A549 (cell line): ENCODE measurements at regions not wholly inside any gene's neighbourhood (a gene's known extent, or its start where the extent isn't known, plus 50 kb on each side); places are given as distances from the start of the nearest gene placed in this dataset.

ENCODE experiments used
- ATAC-seq, 2 experiments: fragments of 200-7000 bp in 1 of 2; fragments of >200 bp in 1 of 2; cut with Nextera tagmentation in 1 of 2; cut with Tn5 transposase in 1 of 2; 3 replicates each; pipeline versions ENCODE4 v1.8.0 to v1.9.1; 2018 to 2020; ENCODE audit warnings: mild to moderate bottlenecking in 1 of 2, moderate library complexity in 1 of 2
- CTCF ChIA-PET: fragments of 300-600 bp; sonication (Branson Sonifier 250); formaldehyde crosslinking; extraction: SDS; loops from one replicate; lab custom pipeline; 2021; ENCODE audit warnings: antibody characterized with exemption, inconsistent platforms; lab: Yijun Ruan, JAX
- POLR2A ChIA-PET: fragments of 350-600 bp; formaldehyde crosslinking; extraction: SDS; loops from one replicate; lab custom pipeline; 2021; ENCODE audit warnings: antibody characterized with exemption, inconsistent platforms; lab: Yijun Ruan, JAX
- DNase-seq, 2 experiments: peaks; one replicate each; pipeline versions ENCODE4 v3.0.0 to v3.0.0-alpha.2; 2011 to 2016; ENCODE audit warnings: low read depth in 1 of 2, low spot score in 1 of 2
- FAIRE-seq: peaks from 2 replicates; lab custom pipeline; 2011; peaks lifted over from hg19 to GRCh38; lab: Jason Lieb, UNC
- H3K27ac ChIP-seq, 2 experiments: fragments of >200 bp; sonication (Bioruptor Twin); formaldehyde crosslinking; 3 replicates each; pipeline ENCODE4 v1.5.1; 2016 to 2017
- H3K4me1 ChIP-seq: fragments of >200 bp; sonication (Bioruptor Twin); formaldehyde crosslinking; 3 replicates; pipeline ENCODE4 v1.6.1; 2016
- H3K4me2 ChIP-seq: fragments of >200 bp; sonication (Bioruptor Twin); formaldehyde crosslinking; 3 replicates; pipeline ENCODE4 v1.6.1; 2016
- H3K4me3 ChIP-seq: fragments of >200 bp; sonication (Bioruptor Twin); formaldehyde crosslinking; 3 replicates; pipeline ENCODE4 v1.5.1; 2016
- H3K9me3 ChIP-seq: fragments of >200 bp; sonication (Bioruptor Twin); formaldehyde crosslinking; 3 replicates; pipeline ENCODE4 v1.6.1; 2016
- BCL3 ChIP-seq: fragments of >200 bp; sonication (Bioruptor Twin); formaldehyde crosslinking; IDR thresholded peaks from 3 replicates; pipeline ENCODE4 v1.6.1; 2016
- CEBPB ChIP-seq, 2 experiments: fragments of >200 bp in 1 of 2; sonication (Bioruptor Twin) in 1 of 2; formaldehyde crosslinking in 1 of 2; IDR thresholded peaks; 2 replicates each; pipeline ENCODE4 v1.6.1; 2012 to 2016
- EHMT2 ChIP-seq: fragments of 200-600 bp; sonication (generic); IDR thresholded peaks from 2 replicates; pipeline ENCODE4 v1.6.1; 2016; ENCODE audit warnings: antibody characterized with exemption, low read depth, mild to moderate bottlenecking, moderate library complexity
- ESRRA ChIP-seq: fragments of 150-350 bp; IDR thresholded peaks from 2 replicates; pipeline ENCODE4 v1.6.1; 2014; ENCODE audit warnings: mild to moderate bottlenecking, low read length, borderline replicate concordance
- FOSL2 ChIP-seq, 2 experiments: fragments of 450-650 bp in 1 of 2; fragments of >200 bp in 1 of 2; sonication (Bioruptor Twin) in 1 of 2; formaldehyde crosslinking; IDR thresholded peaks; 2 replicates each; pipeline versions ENCODE4 v1.5.0 to v1.6.1; 2016 to 2020; ENCODE audit warnings: mild to moderate bottlenecking in 1 of 2, moderate library complexity in 1 of 2
- HOXA7 ChIP-seq: fragments of 250-450 bp; sonication (Bioruptor Pico); IDR thresholded peaks from 2 replicates; pipeline ENCODE4 v1.5.0; 2020; ENCODE audit warnings: mild to moderate bottlenecking, moderate library complexity
- JUN ChIP-seq, 2 experiments: fragments of >200 bp; sonication (Bioruptor Twin); formaldehyde crosslinking; IDR thresholded peaks; 2 replicates in 1 of 2; 3 replicates in 1 of 2; pipeline ENCODE4 v1.6.1; 2016 to 2017
- JUNB ChIP-seq: fragments of >200 bp; sonication (Bioruptor Twin); formaldehyde crosslinking; IDR thresholded peaks from 2 replicates; pipeline ENCODE4 v1.6.1; 2016
- KDM1A ChIP-seq: fragments of 200-600 bp; sonication (generic); IDR thresholded peaks from 2 replicates; pipeline ENCODE4 v1.6.1; 2016; ENCODE audit warnings: low read depth, mild to moderate bottlenecking
- KDM5A ChIP-seq: fragments of 200-600 bp; sonication (generic); IDR thresholded peaks from 2 replicates; pipeline ENCODE4 v1.6.1; 2016; ENCODE audit warnings: antibody characterized with exemption, mild to moderate bottlenecking
- RFX5 ChIP-seq: fragments of 450-650 bp; IDR thresholded peaks from 2 replicates; pipeline ENCODE4 v1.7.1; 2014; ENCODE audit warnings: antibody characterized with exemption, mild to moderate bottlenecking, moderate library complexity
- ZNF302 ChIP-seq: fragments of 250-450 bp; sonication (Bioruptor Pico); IDR thresholded peaks from 2 replicates; pipeline ENCODE4 v1.9.0; 2021; ENCODE audit warnings: inconsistent platforms, mild to moderate bottlenecking, moderate library complexity
- ZSCAN20 ChIP-seq: fragments of 250-450 bp; sonication (Bioruptor Pico); IDR thresholded peaks from 2 replicates; pipeline ENCODE4 v1.8.0; 2022; ENCODE audit warnings: mild to moderate bottlenecking, moderate library complexity
- WGBS: methylation state at CpG from one replicate; pipeline ENCODE4 v1.1.6; 2017; ENCODE audit errors: missing lambda C conversion rate; 5-methylcytosine and 5-hydroxymethylcytosine counted together
- TF ChIP-seq, protein P1 (sequence below): IDR thresholded peaks from 2 replicates; pipeline ENCODE4 v1.6.1; 2012
- TF ChIP-seq, protein P2 (sequence below): IDR thresholded peaks from 2 replicates; pipeline ENCODE4 v1.6.1; 2012; ENCODE audit warnings: low read depth, borderline replicate concordance

GRCh38 chr11:135046556-135046955 lies 634.5 kb upstream of the B3GAT1 start (continued):
- TF ChIP-seq KDM1A (no peak), ZNF302 (CRISPR knock-in tag) (no peak), CEBPB (IDR thresholded peaks at IDR 0.05) (no peak)
- TF ChIP-seq, protein P1, sequence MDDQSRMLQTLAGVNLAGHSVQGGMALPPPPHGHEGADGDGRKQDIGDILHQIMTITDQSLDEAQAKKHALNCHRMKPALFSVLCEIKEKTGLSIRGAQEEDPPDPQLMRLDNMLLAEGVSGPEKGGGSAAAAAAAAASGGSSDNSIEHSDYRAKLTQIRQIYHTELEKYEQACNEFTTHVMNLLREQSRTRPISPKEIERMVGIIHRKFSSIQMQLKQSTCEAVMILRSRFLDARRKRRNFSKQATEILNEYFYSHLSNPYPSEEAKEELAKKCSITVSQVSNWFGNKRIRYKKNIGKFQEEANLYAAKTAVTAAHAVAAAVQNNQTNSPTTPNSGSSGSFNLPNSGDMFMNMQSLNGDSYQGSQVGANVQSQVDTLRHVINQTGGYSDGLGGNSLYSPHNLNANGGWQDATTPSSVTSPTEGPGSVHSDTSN, result no peak
- TF ChIP-seq, protein P2, sequence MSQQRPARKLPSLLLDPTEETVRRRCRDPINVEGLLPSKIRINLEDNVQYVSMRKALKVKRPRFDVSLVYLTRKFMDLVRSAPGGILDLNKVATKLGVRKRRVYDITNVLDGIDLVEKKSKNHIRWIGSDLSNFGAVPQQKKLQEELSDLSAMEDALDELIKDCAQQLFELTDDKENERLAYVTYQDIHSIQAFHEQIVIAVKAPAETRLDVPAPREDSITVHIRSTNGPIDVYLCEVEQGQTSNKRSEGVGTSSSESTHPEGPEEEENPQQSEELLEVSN, result no peak

- ChIA-PET CTCF (no interaction called here), POLR2A (no interaction called here)
- Histone ChIP-seq H3K4me2 (no peak overlapping the region), H3K4me1 (no peaks in the 10 kb centered on the region), H3K27ac (no peak overlapping the region), H3K9me3 (no peaks in the 10 kb centered on the region), H3K4me3 (no peak overlapping the region)
- no peak for DNase-seq
- no peak for FAIRE-seq
- no peak for TF ChIP-seq JUN (IDR thresholded peaks at IDR 0.05)
- WGBS, result 11% methylated on average over 4 of the region's 4 CpGs
- no peak for ATAC-seq
Measured at GRCh38 chr11:135043434-135043833, 631.4 kb upstream of the B3GAT1 start.

- POLR2A ChIA-PET, result no interaction called here
- no peak for ATAC-seq
- H3K4me3 ChIP-seq, result no peak overlapping the region
- no peak for FAIRE-seq
- no peak for TF ChIP-seq RFX5
- no peak for TF ChIP-seq KDM5A
- TF ChIP-seq FOSL2 (IDR thresholded peaks at IDR 0.05), result no peak
- TF ChIP-seq FOSL2 (CRISPR knock-in tag; IDR thresholded peaks at IDR 0.05), result no peak
- TF ChIP-seq HOXA7 (CRISPR knock-in tag), result no peak
- TF ChIP-seq BCL3, result no peak
- no peak for TF ChIP-seq ZSCAN20
- no peak for TF ChIP-seq EHMT2
- no peak for DNase-seq
- H3K4me1 ChIP-seq, result no peaks in the 10 kb centered on the region
- CTCF ChIA-PET, result no interaction called here
- H3K9me3 ChIP-seq, result no peaks in the 10 kb centered on the region
- H3K4me2 ChIP-seq, result no peak overlapping the region
- no peak overlapping the region for H3K27ac ChIP-seq
- 0% methylated on average over 1 of the region's 5 CpGs for WGBS
Measured at GRCh38 chr11:135037828-135038227, 625.8 kb upstream of the B3GAT1 start.

DNA sequence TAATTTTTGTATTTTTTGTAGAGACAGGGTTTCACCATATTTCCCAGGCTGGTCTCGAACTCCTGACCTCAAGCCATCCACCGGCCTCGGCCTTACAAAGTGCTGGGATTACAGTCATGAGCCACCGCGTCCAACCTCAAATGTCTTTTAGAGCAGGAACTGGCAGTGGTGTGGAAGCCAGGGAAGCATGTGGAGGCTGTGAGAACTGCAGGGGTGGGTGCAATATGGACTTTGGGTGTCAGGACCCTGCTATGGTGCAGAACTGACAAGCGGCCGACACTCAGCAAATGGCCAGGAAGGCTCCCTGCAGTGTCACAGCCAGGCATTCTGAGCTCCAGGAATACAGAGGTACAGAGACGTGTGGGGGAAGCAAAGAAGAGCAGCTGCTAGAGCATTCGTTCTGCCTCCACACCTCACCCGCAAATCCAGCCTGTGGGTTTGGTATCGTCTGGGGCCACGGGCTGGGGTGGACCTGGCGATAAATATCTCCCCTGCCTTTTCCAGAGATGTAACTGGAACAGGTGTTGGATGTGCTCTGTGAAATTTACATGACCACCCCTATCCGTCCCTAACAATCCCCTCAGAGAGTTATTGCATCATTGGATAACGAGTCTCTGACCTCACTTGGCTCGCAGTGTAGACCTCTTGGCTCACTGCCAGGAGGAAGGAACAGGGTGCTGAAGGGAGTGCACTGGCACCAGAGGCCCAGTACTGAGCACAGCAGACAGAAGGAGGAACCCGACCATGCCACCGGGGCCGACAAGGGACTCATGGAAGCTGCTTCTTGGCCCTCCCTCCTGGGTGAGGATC lies 624.7 kb upstream of the B3GAT1 start:
- no peak overlapping the region for H3K27ac ChIP-seq
- TF ChIP-seq ESRRA (no peak), CEBPB (IDR thresholded peaks at IDR 0.05) (no peak), EHMT2 (no peak), JUNB (no peak)
- TF ChIP-seq, all 56 proteins: peak for 0
- DNase-seq (no peak), FAIRE-seq (no peak), ATAC-seq (no peak)
- no peaks in the 10 kb centered on the region for H3K4me1 ChIP-seq
- no peak overlapping the region for H3K4me2 ChIP-seq
- CTCF ChIA-PET, result no interaction called here
- H3K9me3 ChIP-seq, result no peaks in the 10 kb centered on the region
- H3K4me3 ChIP-seq, result no peak overlapping the region
- POLR2A ChIA-PET, result no interaction called here
- WGBS, result 26% methylated on average over 11 of the region's 19 CpGs
